Stimulated activated CD4-positive, alpha-beta T cell treated with anti-CD3 and anti-CD28 coated beads, Interleukin-15, amount 100 ng/mL, for 24 hours (primary cell): ENCODE measurements at regions not wholly inside any gene's neighbourhood (a gene's known extent, or its start where the extent isn't known, plus 50 kb on each side); places are given as distances from the start of the nearest gene placed in this dataset.

ENCODE experiments used
- DNase-seq: peaks from one replicate; pipeline ENCODE4 v3.0.0-alpha.2; 2020

DNA sequence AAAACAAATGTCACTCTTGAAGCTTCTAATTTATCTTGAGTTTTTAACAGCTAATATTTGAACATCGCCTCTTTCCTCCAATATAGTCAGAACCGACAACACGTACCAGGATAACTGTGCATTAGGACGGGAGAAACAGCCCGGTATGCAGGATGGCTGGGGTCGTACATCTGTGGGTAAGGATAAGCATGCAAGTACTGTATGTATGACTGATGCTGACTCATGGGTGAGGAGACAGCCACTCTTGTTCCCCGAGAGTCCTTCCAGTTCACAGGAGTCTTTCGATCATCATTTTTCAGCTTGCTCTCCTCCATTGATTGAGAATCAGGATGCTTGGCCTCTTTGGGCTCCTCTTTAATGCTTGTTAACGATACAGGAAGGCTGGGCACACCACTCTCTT is 102.3 kb downstream of the ZNF608 start:
- DNase-seq = no peak

DNA sequence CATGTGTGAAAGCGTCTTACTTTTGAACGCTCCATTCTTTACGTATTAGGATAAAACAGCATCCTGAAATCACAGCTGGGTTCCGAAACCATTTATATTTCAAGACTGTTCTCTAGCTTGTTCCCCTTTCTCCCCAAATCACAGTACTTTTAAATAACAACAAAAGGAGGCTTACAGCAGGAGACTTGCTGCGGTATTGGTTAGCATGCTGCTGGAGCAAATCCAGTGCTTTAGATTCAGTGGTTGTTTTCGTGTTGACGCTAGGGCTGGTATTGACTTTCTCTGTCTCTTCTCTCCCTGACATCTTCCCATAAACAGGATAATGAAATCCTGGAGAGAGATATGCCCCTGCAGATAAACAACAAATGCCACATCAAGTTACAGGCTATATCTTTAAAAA is 103.1 kb downstream of the ZNF608 start:
- DNase-seq = no peak

DNA sequence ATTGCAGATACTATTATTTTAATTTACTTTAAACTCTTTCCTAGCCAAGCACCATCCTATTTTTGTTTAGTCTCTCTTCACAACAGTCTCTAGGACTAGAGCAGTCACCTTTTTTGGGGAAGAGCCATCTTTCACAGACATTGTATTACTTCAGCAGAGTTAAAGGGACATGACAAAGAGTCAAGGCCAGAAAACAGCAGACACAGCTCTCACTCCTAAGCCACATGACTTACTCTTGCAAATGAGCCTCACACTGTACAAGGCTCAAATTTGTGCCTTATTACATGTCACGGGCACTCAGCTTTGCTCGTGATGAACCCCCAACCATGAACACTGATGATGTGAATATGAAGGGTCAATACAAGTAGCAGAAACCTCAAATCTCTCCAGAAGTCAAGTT is 104.3 kb downstream of the ZNF608 start:
- no peak for DNase-seq

DNA sequence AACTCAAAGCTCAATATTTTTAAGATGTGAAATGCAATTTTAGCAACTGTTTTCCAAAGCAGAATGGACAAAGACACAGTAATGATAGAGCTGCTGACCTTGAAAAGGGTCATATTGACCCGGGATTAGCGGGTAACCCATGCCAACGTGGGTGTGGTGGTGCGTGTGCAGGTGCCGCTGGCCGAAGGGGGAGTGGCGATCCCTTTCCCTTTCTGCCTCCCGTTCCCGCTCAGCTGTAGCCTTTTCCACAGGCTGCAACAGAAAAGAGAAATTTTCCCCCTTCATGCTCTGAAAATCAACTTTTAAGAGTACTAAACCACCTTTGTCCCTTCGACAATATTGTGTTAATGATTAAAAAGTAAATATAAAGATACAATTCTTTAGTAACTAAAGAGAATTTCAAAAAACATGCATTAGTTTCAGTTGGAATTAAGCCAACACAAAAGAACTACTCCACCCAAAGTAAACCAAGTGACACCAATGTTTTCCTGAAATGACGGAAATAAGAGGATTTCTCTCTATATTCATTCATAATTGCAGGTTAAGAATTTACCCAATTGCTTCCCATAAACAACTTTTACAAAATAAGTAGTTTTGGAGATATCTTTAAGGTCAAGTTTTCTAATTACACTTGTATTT is 105.2 kb downstream of the ZNF608 start:
- DNase-seq = no peak

DNA sequence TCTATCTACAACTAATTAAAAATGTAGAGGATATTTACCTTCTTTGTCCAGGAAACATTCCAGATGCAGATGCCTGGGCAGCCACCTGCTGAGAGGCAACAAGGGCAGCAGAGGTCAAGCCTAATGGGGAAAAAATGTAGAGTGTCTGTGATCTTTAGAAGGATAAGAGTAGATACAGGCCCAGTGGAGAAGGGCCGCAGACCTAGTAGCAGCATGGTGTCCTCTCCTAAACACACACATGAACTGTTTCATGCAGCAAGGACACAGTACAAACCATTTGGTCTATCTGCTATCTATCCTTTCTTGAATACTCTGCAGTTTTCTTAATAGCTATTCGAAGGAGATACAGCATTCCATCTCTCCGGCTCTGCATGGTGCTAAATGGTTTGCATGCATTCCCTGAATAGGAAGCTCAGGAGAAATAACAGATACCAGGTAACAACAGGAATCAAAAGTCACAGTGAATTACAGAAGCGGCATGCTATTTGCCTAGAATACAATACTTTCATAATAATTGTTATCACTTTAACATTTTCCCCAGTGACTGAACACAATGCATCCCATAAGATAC is 107.3 kb downstream of the ZNF608 start:
- DNase-seq = no peak

DNA sequence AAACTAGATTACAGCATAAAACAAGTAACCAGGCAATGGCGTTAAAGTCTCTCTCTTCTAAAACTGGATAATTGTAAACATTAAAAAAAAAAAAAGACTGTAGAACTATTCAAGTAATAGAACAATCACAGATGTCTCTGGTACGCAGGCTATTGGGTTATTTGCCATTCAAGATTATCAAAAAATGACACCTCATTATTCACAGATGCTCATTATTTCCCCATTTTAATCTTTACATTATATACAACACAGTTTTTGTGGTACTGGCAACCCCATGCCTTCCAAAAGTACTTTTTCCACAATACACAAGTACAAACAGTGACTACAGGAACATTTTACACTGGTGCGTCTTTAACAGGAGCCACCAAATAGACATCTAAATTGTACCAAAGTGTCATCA is 109.4 kb downstream of the ZNF608 start:
- DNase-seq = no peak

DNA sequence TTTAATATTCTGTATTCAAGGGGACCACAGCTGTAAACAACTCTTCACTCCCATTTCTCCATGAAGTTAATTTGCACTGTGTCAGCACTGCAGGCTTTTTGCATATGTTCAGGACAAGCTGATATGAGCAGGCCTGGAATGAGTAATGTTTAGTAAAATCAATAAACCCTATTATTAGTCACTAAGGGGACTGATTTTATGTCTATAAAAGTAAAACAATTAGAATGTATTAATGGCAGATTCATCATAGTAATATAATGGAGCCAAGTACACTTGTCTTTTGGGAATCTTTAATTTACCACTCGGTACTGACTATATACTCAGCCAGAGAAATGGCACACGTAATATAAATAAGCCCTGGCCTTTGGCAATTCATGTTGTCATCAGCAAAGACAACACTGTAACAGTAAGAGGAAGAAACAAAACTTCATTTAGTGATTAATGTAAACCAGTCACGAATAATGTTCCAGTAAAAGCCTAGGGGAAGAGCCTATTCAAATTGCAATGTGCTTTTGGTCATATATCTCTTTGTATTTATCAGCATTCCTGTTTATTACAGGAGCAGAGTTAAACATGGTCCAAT is 111.6 kb downstream of the ZNF608 start:
- no peak for DNase-seq

DNA sequence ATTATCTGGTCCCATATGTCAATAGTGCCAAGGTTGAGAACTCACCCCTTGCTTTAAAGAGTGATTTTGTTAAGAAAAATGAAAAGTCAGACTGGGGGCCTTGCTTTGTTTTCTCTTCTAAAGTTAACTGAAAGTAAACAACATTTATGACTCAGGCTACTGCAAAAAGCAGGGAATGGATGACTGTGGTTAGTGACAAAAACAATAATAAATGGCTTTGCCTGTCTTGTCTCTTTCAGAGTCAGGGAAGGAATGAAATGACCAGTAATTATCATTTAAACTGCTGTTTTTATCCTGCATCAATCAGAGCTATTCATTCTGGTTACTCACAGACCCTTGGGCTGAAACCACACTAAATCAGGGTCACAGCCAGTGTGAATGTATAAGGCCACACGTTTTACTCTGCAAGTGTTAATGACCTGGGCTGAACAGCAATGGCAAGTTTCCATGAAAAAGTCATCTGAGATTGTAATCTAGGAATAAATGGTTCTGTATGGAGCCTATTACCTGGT is 112.2 kb downstream of the ZNF608 start:
- no peak for DNase-seq

DNA sequence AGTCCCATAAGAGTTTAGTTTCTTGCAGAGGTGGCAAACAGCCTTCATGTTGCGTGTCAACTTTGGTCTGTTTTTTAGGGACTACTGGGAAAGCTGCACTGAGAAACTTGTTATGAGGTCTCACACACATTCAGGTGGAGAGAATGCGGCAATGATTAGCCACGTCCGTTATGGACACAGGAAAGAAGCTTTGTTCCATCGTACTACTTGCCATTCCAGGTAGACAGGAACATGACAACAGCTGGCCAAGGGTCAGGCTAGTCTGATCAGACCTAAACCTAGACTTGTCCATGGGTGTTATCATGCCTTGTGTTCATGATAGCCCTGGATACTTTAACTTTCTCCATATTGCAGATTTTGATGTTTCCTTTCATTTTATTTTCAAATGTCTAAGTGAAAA is 113.2 kb downstream of the ZNF608 start:
- no peak for DNase-seq

DNA sequence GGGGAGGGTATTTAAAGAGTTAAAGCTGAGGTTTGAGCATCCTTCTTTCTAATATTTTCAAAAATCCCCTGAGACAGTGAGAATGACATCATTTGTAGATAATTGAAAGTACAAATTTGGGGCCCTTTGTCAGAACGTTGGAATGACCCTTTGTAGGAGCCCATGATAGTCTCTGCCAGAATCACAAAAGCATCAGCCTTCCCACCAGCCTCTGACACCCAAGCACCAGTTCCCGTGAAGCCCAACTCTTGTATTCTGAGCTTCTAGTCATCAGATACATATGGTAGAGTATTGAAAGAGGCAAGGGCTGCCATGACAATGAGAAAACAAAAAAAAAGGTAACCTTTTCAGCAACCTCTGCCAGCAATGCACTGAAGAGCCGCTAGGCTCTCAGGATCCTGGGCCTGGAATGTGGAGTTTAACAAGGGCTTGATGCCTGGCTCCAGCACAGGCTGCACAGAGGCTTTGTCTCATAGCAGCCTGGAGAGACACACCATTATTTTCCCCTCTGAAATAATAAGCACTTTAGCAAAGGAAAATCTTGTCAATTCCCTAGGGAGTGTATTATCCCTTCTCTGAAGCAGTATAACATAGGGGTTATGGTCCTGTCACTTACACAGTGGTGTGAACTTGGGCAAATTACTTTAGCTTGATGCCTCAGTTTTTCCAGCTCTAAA is 114.4 kb downstream of the ZNF608 start:
- DNase-seq = no peak

DNA sequence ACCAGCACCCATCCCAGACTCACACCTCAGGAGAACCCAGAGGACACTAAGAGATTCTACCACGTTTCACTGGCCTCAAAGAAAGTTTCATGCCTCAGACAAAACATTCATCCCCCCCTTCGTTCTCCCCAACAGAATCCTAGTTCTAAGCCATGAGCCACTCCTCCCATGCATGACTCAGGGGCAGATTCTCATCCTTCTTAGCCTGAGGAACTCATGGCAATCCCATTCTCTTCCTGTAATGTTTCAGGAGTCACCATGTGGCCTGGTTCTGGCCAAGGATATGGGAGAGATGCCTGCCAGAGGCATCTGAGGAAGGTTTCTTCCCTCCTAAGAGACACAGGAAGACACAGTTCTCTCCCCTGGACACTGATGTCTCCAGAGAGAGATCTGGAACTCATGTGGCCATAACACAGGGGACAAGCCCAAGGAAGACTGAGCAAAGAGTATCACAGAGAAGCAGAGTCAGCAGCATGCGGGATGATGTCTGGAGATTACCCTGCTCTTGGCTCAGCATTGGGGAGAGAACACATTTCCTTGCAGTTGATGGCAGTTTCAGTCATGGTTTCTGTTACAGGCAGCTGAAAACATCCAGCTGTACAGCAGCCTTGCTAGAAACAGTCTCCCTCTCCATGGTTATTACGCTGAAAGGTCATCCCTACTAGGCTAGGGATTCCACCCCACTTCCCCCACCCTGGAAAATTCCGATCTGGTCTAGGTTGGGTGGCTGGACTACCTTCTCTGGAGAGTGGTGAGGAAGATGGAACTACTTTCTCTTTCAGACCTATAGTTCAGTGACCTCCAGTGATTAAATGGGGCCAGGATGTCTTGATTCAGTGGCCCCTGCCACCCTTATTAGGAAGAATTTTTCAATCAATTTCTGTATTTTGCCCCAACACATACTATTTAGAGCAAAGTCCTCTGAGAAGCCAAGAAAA is 115.4 kb downstream of the ZNF608 start:
- no peak for DNase-seq

DNA sequence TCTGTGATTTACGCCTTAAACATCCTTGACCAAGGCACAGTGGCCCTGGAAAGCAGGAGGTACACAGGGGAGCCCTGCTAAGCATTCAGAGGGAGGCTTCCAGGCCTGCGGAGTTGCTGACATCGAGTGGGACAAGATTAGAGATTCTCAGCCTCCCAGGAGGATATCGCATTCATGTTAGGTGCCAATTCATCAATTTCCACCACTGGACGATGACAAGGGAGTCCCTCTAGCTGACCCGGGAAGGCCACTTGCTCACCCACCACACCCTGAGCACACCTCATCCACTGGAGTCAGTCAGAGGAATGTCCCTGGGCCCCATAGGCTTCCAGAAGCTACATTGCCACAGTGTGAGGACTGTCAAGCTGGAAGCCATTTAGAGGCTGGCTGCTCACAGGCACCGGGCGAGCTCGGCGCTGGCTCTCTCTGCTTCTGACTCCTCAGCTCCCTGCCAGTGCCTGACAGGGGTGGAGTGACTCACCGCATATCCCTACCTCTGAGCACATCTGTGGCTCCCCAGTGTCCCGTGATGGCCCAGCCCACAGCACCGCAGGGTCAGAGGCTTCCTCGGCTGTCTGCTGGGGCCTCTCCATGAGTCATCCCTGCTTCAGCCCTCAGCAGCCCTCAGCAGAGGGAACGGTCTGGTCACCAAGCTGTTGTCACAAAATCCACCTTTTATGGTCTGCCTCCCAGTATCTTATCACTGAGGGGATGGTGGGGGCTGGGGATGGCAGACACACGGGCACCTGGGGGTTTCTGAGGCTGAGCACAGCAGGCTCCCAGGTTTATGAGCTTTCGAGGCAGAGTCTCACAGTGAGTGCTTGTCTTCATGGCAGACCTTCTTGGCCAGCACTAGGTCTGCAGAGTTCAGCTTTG is 117.5 kb downstream of the ZNF608 start:
- DNase-seq = no peak

DNA sequence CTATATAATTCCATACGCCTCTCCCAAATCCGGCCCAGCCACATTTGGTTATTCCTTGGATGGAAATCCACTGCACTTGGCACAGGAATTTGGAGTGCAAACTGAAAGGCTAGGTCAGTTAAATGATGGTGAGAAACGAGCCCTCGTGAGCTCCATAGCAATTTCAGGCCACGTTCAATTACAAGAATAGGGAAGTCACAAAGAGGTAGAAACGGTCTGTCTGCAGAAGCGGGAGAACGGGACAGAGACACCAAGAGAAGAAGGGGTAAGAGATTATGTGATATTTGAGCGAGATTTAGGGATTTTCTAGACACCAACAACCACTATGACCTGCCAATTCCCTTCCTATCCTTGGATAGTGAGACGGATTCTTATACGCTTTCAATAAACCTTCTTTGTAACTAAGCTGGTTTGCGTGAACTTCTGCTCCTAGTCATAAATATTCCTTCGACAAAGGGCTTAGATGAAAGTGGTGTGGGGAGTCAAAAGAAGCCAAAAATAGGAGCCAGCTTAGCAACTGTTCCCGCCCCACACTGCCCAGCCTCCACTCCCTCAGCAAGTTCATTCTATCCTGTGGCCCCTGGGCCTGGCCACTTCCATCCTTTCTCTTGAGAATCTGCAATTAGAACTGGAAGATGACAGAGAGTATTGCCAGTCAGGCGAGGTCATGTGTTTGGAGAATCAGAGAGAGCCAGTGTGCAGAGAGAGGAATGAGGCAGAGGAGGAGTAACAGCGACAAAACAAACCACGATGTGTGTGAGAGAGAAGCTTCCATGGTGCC is 118.4 kb downstream of the ZNF608 start:
- no peak for DNase-seq

DNA sequence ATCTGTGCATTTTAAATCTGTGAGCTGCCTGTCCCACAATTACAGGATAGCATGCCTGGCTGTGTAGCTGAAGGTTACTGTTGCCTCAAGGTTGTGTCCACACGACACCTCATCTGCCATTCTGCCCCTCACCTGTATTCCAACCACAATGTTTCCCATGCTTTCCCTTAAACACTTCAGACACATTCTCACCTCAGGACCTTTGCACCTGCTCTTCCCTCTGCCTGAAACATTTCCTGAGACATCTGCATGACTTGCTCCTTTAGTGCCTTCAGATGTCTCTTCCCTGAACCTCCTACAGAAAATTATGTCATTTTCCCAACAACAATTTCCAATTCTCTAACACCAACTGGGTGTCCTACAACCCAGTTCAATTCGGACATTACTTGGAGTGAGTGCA is 120.4 kb downstream of the ZNF608 start:
- DNase-seq = no peak

DNA sequence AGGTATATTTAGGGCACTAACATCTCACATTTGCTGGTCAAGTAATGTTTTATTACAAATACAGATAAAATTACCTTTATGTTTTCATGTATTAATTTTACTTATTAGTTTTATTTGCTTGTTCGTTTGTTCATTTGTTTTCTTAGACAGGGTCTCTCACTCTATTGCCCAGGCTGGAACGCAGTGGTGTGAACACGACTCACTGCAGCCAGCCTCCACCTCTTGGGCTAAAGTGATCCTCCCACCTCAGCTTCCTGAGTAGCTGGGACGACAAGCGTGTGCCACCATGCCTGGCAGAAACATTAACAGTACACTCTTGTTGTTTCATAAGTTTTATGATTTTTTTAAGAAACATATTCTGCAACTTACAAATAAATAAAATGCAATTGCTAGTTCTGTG is 123.2 kb downstream of the ZNF608 start:
- no peak for DNase-seq

DNA sequence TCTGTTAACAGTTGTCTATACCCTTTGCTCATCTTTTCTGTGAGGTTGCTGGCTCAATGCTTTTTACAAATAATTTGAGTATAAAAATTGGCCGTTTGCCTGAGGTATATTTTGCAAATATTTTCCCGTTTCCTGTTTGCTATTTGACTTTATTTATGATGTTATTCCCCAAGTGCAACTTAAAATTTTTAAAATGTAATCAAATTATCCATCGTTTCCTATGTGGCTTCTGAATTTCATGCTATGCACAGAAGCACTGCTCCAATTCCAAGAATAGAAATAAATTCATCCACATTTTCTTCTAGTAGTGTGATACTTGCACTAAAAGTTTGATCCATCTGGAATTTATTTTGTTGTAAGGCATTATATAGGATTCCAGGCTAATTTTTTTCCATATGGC is 123.6 kb downstream of the ZNF608 start:
- no peak for DNase-seq

DNA sequence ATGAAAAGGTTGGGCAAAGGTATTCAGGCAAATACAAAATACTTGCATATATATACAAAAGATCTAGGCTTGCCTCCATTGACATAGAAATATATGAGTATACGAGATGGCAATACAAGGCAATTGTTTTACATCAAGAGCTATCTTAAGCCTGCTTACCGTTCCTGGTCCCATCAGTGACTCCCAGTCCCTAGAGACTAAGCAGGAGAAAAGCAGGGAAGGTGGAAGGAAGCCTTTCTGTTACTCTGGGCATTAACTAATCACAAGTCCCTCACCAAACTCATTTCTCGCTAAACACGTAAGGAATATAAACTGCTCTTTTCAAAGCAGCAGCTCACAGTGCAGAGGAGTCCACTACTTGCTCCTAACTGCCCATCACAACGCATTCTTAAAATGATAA is 125.2 kb downstream of the ZNF608 start:
- DNase-seq = no peak

DNA sequence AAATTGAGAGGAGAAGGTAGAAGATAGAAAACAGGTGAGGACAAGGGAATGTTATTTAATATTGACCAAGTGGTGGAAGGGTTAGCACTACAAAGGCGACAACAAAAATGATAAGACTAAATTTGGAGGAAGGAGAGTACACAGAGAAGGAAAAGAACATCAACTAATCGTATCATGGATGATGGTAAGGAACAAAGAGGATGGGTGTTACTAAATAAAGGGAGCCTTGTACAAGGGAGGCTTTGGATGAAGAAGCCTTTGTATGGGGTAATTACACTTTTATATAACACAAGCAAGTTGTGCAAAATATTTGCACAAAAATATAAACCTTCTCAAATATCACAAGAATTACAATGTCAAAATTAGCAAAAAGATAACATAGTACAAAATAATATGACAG is 125.7 kb downstream of the ZNF608 start:
- DNase-seq = no peak

DNA sequence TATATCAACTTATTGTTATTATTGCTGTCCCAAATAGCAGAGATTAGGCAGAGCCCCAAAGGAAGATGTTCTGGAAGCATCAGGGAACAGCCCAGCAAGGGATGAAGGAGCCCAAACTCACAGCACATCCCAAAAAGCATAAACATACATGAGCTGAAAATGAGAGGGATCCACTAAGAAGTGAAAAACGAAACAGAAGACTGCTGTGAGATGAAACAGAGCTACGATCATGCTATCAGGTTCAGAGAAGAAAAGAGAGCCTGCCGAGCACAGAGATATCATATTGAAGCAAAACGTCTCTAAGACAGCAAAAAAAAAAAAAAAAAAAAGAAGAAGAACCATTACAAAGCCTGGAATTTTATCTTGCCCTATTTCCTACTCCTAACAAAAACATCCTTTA is 127.3 kb downstream of the ZNF608 start:
- DNase-seq = no peak

DNA sequence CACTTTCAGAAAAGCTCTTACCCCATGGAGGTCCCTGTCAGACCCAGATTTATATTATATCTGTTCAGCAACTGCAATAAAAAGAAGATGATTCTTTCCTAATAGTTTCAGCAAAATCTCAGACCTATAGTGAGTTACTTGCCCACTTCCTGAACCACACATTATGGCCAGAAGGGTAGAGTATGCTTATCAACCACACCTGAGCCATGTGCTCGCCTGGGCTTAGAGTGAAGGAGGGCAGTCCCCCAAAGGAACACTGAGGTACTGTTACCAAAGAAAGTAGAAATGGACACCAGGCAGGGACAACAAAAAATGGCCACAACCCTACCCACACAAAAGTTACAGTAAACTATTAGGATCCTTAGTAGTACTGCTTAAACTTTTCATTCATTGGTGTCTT is 128.7 kb downstream of the ZNF608 start:
- no peak for DNase-seq

DNA sequence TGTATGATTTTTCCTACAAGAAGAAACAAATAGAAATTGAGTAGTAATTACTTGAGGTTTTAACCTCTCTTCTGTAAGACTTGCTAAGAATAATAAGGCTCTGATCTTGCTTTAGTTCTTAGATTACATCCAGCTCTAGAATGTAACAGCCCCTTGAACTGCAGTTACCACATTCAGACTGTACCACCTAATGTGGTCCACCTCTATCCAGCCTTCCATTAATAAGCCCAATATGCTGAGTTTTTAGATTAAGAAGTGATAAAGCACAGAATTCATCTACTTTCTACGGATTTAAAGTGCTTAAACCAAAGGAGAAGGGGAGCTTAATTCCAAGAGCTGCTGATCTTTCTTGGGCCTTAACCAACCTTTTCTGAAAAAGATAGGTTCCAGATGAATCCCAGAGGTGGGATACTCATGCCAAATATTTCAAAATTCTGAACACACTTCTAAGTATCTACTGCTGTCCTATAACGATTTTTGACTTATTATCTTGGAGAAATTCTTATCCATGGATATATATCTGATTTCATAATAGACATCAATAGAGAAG is 131.5 kb downstream of the ZNF608 start:
- DNase-seq = no peak
